ENCODE measurements at regions not wholly inside any gene's neighbourhood (a gene's known extent, or its start where the extent isn't known, plus 50 kb on each side); places are given as distances from the start of the nearest gene placed in this dataset.
"Not testable (repeated sequence)": the region's sequence is repeated elsewhere in the genome, so short reads cannot be mapped to it uniquely, and the experiment has no call there.

- WGBS, 2 experiments (ENCODE audit: extremely low coverage in 1 of 2, insufficient coverage in 1 of 2, insufficient read length in 1 of 2, insufficient replicate concordance in 2 of 2, low coverage in 1 of 2, low lambda C conversion rate in 2 of 2, missing lambda C conversion rate in 1 of 2) = 77% methylated on average over 21 of the region's 25 CpGs; no CpG with 5 or more reads in 1 of the 2 experiments
- H3K56ac ChIP-seq (replicated peaks; ENCODE audit: insufficient read length, low read depth, low read length); H3K36me3 ChIP-seq (ENCODE audit: control insufficient read depth in 2 of 4, insufficient read depth in 4 of 4, low read length in 3 of 4); H3K4ac ChIP-seq (replicated peaks; ENCODE audit: insufficient read length, low read depth, low read length); H3K27me3 ChIP-seq (replicated peaks in 1 of 4; ENCODE audit: control insufficient read depth in 3 of 4, extremely low read depth in 1 of 4, insufficient read depth in 3 of 4, low read length in 3 of 4); H3K4me1 ChIP-seq (replicated peaks in 1 of 4; ENCODE audit: control insufficient read depth in 3 of 4, insufficient read depth in 4 of 4, low read length in 3 of 4); H3K23ac ChIP-seq (ENCODE audit: insufficient read length); H3K27ac ChIP-seq (ENCODE audit: low read depth, low read length); H3K23me2 ChIP-seq (ENCODE audit: low read depth, low read length); H4K91ac ChIP-seq (replicated peaks; ENCODE audit: insufficient read length, low read length); POLR2A ChIA-PET (ENCODE audit: partially characterized antibody); H4K5ac ChIP-seq (ENCODE audit: insufficient read length, low read depth, low read length); H3K79me2 ChIP-seq (ENCODE audit: control insufficient read depth in 1 of 2, insufficient read depth in 2 of 2, low read length in 2 of 2); H4K20me1 ChIP-seq (replicated peaks in 1 of 2; ENCODE audit: control insufficient read depth in 1 of 2, insufficient read depth in 2 of 2, low read length in 2 of 2); H2BK20ac ChIP-seq (ENCODE audit: low read length); H2BK15ac ChIP-seq (ENCODE audit: low read length); H2BK120ac ChIP-seq (replicated peaks; ENCODE audit: low read depth, low read length); H2AK5ac ChIP-seq (ENCODE audit: low read depth, low read length); H3K9me3 ChIP-seq (ENCODE audit: insufficient read depth in 2 of 2, low read depth in 1 of 2, low read length in 1 of 2); H3K79me1 ChIP-seq (ENCODE audit: low read depth, low read length); H3K14ac ChIP-seq (ENCODE audit: insufficient read length); FAIRE-seq; H4K8ac ChIP-seq (ENCODE audit: extremely low read depth, insufficient read depth, low read length): not testable (repeated sequence)
- peak overlapping the region; percentile 33 to 63; a peak in 3 of 4 replicates for H3K4me2 ChIP-seq (ENCODE audit: insufficient read depth in 1 of 2, low read depth in 2 of 2, low read length in 2 of 2)
- 0 out of 2 replicates have a peak overlapping the region, but pooled peaks have one; percentile 52 for H2BK5ac ChIP-seq (ENCODE audit: low read depth, low read length)
- peak overlapping the region; percentile 85 for H2AFZ ChIP-seq (ENCODE audit: low read length)
- peak overlapping the region in 2 of 4 experiments; percentile 30 to 36; a peak in 3 of 8 replicates for H3K4me3 ChIP-seq (ENCODE audit: extremely low read depth in 1 of 4, insufficient read depth in 2 of 4, low read depth in 3 of 4, low read length in 4 of 4)
- DNase-seq (ENCODE audit: low read depth in 1 of 2, low spot score in 2 of 2) = peak in 1 of 2 experiments; percentile 56
- H3K9ac ChIP-seq (replicated peaks in 1 of 4; ENCODE audit: extremely low read depth in 1 of 4, low read depth in 3 of 4, low read length in 3 of 4) = peak overlapping the region in 2 of 4 experiments; percentile 37 to 54; a peak in 1 of 7 replicates
- H2BK12ac ChIP-seq (ENCODE audit: low read depth, low read length) = peak overlapping the region; percentile 68; the same call in 1 of the 2 replicates
- H3K18ac ChIP-seq (ENCODE audit: extremely low read depth, low read length) = peak overlapping the region; percentile 83; the same call in 1 of the 2 replicates
- CTCF ChIA-PET (ENCODE audit: partially characterized antibody) = interaction anchor here (1.0 kb wide), 2 partner anchors 15 to 206 kb away, joined by 3 read pairs; no protein-coding TSS in a partner anchor
These were observed 352.6 kb upstream of the GHITM start for GRCh38 chr10:83786701-83787100.
